B cell (primary cell): ENCODE measurements at regions not wholly inside any gene's neighbourhood (a gene's known extent, or its start where the extent isn't known, plus 50 kb on each side); places are given as distances from the start of the nearest gene placed in this dataset.

Experiments used
- ATAC-seq: fragments of 200-7000 bp; cut with Tn5 transposase; one replicate; pipeline ENCODE4 v1.10.0; 2021; ENCODE audit warnings: low read depth, mild to moderate bottlenecking, moderate number of reproducible peaks, moderate library complexity
- CTCF ChIA-PET: fragments of 350-600 bp; sonication (Branson Sonifier 250); formaldehyde crosslinking; loops from one replicate; lab custom pipeline; 2021; ENCODE audit warnings: antibody characterized with exemption, inconsistent platforms; lab: Charles Lee
- POLR2A ChIA-PET: fragments of 350-600 bp; sonication (Branson Sonifier 250); formaldehyde crosslinking; loops from one replicate; lab custom pipeline; 2021; ENCODE audit warnings: antibody characterized with exemption; lab: Charles Lee
- DNase-seq: peaks from one replicate; pipeline ENCODE4 v3.0.0; 2013
- H2AFZ ChIP-seq: 2 replicates; pipeline ENCODE4 v1.6.1; 2012; ENCODE audit warnings: mild to moderate bottlenecking, low read depth, low read length; ENCODE audit not compliant: insufficient read depth, poor library complexity, severe bottlenecking
- H3K27ac ChIP-seq, 2 donors: 1 replicate in 1 of 2; 2 replicates in 1 of 2; pipeline ENCODE4 v1.5.1; 2012 to 2013; ENCODE audit warnings: low read length in 2 of 2, mild to moderate bottlenecking in 2 of 2, moderate library complexity in 1 of 2
- H3K27me3 ChIP-seq, 4 experiments: fragments of 200-600 bp in 1 of 4; sonication (generic) in 1 of 4; replicated peaks in 1 of 4; 1 replicate in 2 of 4; 2 replicates in 2 of 4; pipeline versions ENCODE4 v1.6.1 to v1.7.0; 2013 to 2016; ENCODE audit warnings: low read length in 3 of 4, mild to moderate bottlenecking in 2 of 4, mixed read lengths in 1 of 4, moderate library complexity in 1 of 4; ENCODE audit not compliant: insufficient read depth in 4 of 4, control insufficient read depth in 3 of 4; ENCODE audit errors: control extremely low read depth in 1 of 4
- H3K36me3 ChIP-seq, 2 experiments: replicated peaks in 1 of 2; 1 replicate in 1 of 2; 2 replicates in 1 of 2; pipeline versions ENCODE4 v1.6.1 to v1.7.1; 2013; ENCODE audit warnings: low read length in 1 of 2; ENCODE audit not compliant: insufficient read depth in 2 of 2, control insufficient read depth in 1 of 2; ENCODE audit errors: control extremely low read depth in 1 of 2, extremely low read depth in 1 of 2
- H3K4me1 ChIP-seq, 2 donors: fragments of 200-600 bp in 1 of 2; sonication (generic) in 1 of 2; 1 replicate in 1 of 2; 2 replicates in 1 of 2; pipeline versions ENCODE4 v1.5.1 to v1.6.1; 2013 to 2017; ENCODE audit warnings: low read length in 2 of 2; ENCODE audit not compliant: control insufficient read depth in 2 of 2, insufficient read depth in 2 of 2
- H3K4me2 ChIP-seq: replicated peaks from 2 replicates; pipeline ENCODE3; 2012; ENCODE audit warnings: mild to moderate bottlenecking, low read depth, low read length; ENCODE audit not compliant: poor library complexity, severe bottlenecking
- H3K4me3 ChIP-seq, 5 experiments: fragments of 200-600 bp in 1 of 5; sonication (generic) in 1 of 5; 1 replicate in 3 of 5; 2 replicates in 2 of 5; pipeline versions ENCODE4 v1.5.1 to v1.7.0; 2011 to 2016; ENCODE audit warnings: low read length in 4 of 5, mild to moderate bottlenecking in 4 of 5, low read depth in 2 of 5, control low read depth in 1 of 5, moderate library complexity in 1 of 5; ENCODE audit not compliant: insufficient read depth in 1 of 5; ENCODE audit errors: control extremely low read depth in 1 of 5, extremely low read depth in 1 of 5
- H3K79me2 ChIP-seq: fragments of 200-600 bp; sonication (generic); one replicate; pipeline ENCODE4 v1.6.0; 2016; ENCODE audit warnings: low read length; ENCODE audit not compliant: control insufficient read depth, insufficient read depth
- H3K9ac ChIP-seq: fragments of 200-600 bp; sonication (generic); 2 replicates; pipeline ENCODE4 v1.6.1; 2017; ENCODE audit warnings: mild to moderate bottlenecking, low read length, moderate library complexity
- H3K9me3 ChIP-seq, 3 donors: one replicate each; pipeline versions ENCODE4 v1.6.1 to v1.7.1; 2013; ENCODE audit warnings: low read length in 2 of 3; ENCODE audit not compliant: control insufficient read depth in 2 of 3, insufficient read depth in 1 of 3; ENCODE audit errors: control extremely low read depth in 1 of 3
- H4K20me1 ChIP-seq: 2 replicates; pipeline ENCODE4 v1.6.0; 2012; ENCODE audit warnings: mild to moderate bottlenecking, low read length; ENCODE audit not compliant: insufficient read depth, control insufficient read depth, poor library complexity, severe bottlenecking
- H3K27ac Mint-ChIP-seq: one replicate; pipeline ENCODE4 v1.8.0; 2021; ENCODE audit warnings: mixed read lengths
- H3K27me3 Mint-ChIP-seq: one replicate; pipeline ENCODE4 v1.8.0; 2021; ENCODE audit warnings: mixed read lengths
- H3K4me1 Mint-ChIP-seq: one replicate; pipeline ENCODE4 v1.8.0; 2021; ENCODE audit warnings: mixed read lengths
- H3K4me3 Mint-ChIP-seq: one replicate; pipeline ENCODE4 v1.8.0; 2021; ENCODE audit warnings: mixed read lengths
- H3K9me3 Mint-ChIP-seq: one replicate; pipeline ENCODE4 v1.8.0; 2022; ENCODE audit warnings: mixed read lengths; ENCODE audit not compliant: insufficient read depth
- EZH2 ChIP-seq: IDR thresholded peaks from 2 replicates; pipeline ENCODE4 v1.6.1; 2012; ENCODE audit warnings: borderline replicate concordance, low read depth, mild to moderate bottlenecking, moderate library complexity, low read length; ENCODE audit not compliant: insufficient read depth, poor library complexity, severe bottlenecking
- WGBS: methylation state at CpG from one replicate; pipeline ENCODE4 v1.1.5; 2013; ENCODE audit warnings: missing lambda C conversion rate; ENCODE audit not compliant: insufficient coverage; 5-methylcytosine and 5-hydroxymethylcytosine counted together
- intact Hi-C: fragments of 100-400 bp; cut with micrococcal nuclease; formaldehyde crosslinking; loops from one replicate; pipeline ENCODE4 v1.10.0; 2022
- TF ChIP-seq, protein P1 (sequence below): fragments of 200-600 bp; IDR thresholded peaks from one replicate; pipeline ENCODE4 v1.8.0; 2022; ENCODE audit warnings: antibody characterized with exemption, mild to moderate bottlenecking

DNA sequence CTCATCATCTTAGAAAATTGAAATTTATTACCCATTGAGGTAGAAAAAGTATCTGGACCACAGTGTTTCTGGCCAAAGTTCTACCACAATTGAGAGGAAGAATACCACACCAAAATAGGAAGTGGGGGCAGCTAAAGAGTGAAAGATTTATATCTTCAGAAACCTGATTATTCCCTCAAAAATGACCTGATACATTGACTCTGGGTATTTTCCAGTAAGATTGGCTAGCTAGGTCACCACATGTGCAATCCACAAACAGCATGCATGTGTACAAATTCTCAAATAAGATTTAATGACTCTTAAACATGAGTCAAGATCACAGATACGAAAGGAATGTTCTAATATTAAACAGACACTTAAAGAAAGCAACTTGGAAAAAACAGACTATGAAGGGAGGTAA is 1516.2 kb upstream of the PCDH20 start:
- no peak overlapping the region for H3K4me3 Mint-ChIP-seq
- Histone ChIP-seq H4K20me1 (no peaks in the 10 kb centered on the region), H3K4me2 (no peak overlapping the region), H3K27ac (no peak overlapping the region), H3K27me3 (no peaks in the 10 kb centered on the region), H3K9ac (no peak overlapping the region), H3K79me2 (no peaks in the 10 kb centered on the region), H3K36me3 (no peaks in the 10 kb centered on the region), H3K4me1 (no peaks in the 10 kb centered on the region), H2AFZ (no peak overlapping the region), H3K9me3 (peaks cover 0 to 8% (median 0%) of the 10 kb centered on the region in 3 donors), H3K4me3 (no peak overlapping the region)
- CTCF ChIA-PET = no interaction called here
- intact Hi-C loops = no loop called here
- no CpG with 5 or more reads among the region's 1 CpG for WGBS
- H3K27ac Mint-ChIP-seq = no peak overlapping the region
- DNase-seq = no peak
- no peak for ATAC-seq
- TF ChIP-seq EZH2 = no peak
- TF ChIP-seq, protein P1, sequence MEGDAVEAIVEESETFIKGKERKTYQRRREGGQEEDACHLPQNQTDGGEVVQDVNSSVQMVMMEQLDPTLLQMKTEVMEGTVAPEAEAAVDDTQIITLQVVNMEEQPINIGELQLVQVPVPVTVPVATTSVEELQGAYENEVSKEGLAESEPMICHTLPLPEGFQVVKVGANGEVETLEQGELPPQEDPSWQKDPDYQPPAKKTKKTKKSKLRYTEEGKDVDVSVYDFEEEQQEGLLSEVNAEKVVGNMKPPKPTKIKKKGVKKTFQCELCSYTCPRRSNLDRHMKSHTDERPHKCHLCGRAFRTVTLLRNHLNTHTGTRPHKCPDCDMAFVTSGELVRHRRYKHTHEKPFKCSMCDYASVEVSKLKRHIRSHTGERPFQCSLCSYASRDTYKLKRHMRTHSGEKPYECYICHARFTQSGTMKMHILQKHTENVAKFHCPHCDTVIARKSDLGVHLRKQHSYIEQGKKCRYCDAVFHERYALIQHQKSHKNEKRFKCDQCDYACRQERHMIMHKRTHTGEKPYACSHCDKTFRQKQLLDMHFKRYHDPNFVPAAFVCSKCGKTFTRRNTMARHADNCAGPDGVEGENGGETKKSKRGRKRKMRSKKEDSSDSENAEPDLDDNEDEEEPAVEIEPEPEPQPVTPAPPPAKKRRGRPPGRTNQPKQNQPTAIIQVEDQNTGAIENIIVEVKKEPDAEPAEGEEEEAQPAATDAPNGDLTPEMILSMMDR = no peak
- POLR2A ChIA-PET = no interaction called here
- H3K4me1 Mint-ChIP-seq = no peaks in the 10 kb centered on the region
- H3K9me3 Mint-ChIP-seq = peaks cover 7% of the 10 kb centered on the region
- no peaks in the 10 kb centered on the region for H3K27me3 Mint-ChIP-seq

DNA sequence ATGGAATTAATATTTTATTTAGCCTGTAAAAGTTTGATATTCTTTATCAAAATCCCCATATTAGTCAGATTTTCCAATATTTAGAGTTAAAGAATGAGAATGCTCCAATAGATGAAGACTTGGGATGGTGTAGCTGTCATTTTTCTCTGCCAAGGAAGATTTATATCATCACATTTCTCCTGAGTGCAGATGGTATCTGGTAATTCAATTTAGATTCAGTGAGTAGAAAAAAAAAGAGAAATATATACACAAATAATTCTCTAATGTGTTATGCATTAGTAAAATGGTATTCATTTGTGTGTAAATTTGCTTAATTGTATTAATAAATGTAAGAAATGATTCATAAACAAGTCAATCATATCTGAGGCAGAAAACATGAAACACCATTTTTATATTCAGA is 1508.7 kb upstream of the PCDH20 start:
- no peaks in the 10 kb centered on the region for H3K27me3 ChIP-seq
- CTCF ChIA-PET = no interaction called here
- ATAC-seq = no peak
- H3K27ac ChIP-seq = no peak overlapping the region
- Mint-ChIP-seq H3K9me3 (peaks cover 5% of the 10 kb centered on the region), H3K27ac (no peak overlapping the region), H3K4me1 (no peaks in the 10 kb centered on the region), H3K4me3 (no peak overlapping the region), H3K27me3 (no peaks in the 10 kb centered on the region)
- intact Hi-C loops = no loop called here
- no peaks in the 10 kb centered on the region for H3K36me3 ChIP-seq
- H2AFZ ChIP-seq = no peak overlapping the region
- H3K9me3 ChIP-seq = peaks cover 0 to 12% (median 0%) of the 10 kb centered on the region in 3 donors
- no peaks in the 10 kb centered on the region for H3K4me1 ChIP-seq
- H3K9ac ChIP-seq = no peak overlapping the region
- no peak for DNase-seq
- H3K4me3 ChIP-seq = no peak overlapping the region
- no peaks in the 10 kb centered on the region for H3K79me2 ChIP-seq
- no peak for TF ChIP-seq EZH2
- TF ChIP-seq, protein P1 = no peak
- POLR2A ChIA-PET = no interaction called here
- H3K4me2 ChIP-seq = no peak overlapping the region
- no peaks in the 10 kb centered on the region for H4K20me1 ChIP-seq
